Trophoblast cell (in vitro differentiated cells and primary cell): ENCODE measurements at regions not wholly inside any gene's neighbourhood (a gene's known extent, or its start where the extent isn't known, plus 50 kb on each side); places are given as distances from the start of the nearest gene placed in this dataset.
A peak's percentile ranks its signal among the peaks of the same experiment; 100 is the strongest.

Experiments
- DNase-seq, 2 donors: peaks; one replicate each; pipeline ENCODE4 v3.0.0-alpha.2; 2016
- H2AFZ ChIP-seq: 2 replicates; pipeline ENCODE4 v1.6.1; 2013; ENCODE audit warnings: low read length, moderate library complexity, mild to moderate bottlenecking; ENCODE audit not compliant: insufficient read depth, poor library complexity
- H2AK5ac ChIP-seq: 2 replicates; pipeline ENCODE4 v1.6.1; 2013; ENCODE audit warnings: mild to moderate bottlenecking, low read length
- H2BK120ac ChIP-seq: 2 replicates; pipeline ENCODE4 v1.6.1; 2013; ENCODE audit warnings: low read length, mild to moderate bottlenecking, moderate library complexity; ENCODE audit not compliant: insufficient read depth, poor library complexity
- H2BK12ac ChIP-seq: 2 replicates; pipeline ENCODE4 v1.6.1; 2013; ENCODE audit warnings: mild to moderate bottlenecking, low read length, moderate library complexity
- H2BK5ac ChIP-seq: 2 replicates; pipeline ENCODE4 v1.6.1; 2013; ENCODE audit warnings: low read length, low read depth, moderate library complexity, mild to moderate bottlenecking; ENCODE audit not compliant: poor library complexity
- H3K14ac ChIP-seq: 2 replicates; pipeline ENCODE4 v1.6.1; 2013; ENCODE audit warnings: mild to moderate bottlenecking, low read length
- H3K18ac ChIP-seq: 2 replicates; pipeline ENCODE4 v1.6.1; 2013; ENCODE audit warnings: mild to moderate bottlenecking, low read length
- H3K23ac ChIP-seq: 2 replicates; pipeline ENCODE4 v1.6.1; 2013; ENCODE audit warnings: low read length
- H3K27ac ChIP-seq: 2 replicates; pipeline ENCODE4 v1.5.1; 2013; ENCODE audit warnings: low read depth, mild to moderate bottlenecking, inconsistent platforms, low read length, moderate library complexity
- H3K27me3 ChIP-seq: 2 replicates; pipeline ENCODE4 v1.6.1; 2013; ENCODE audit warnings: inconsistent platforms, mild to moderate bottlenecking, low read length, moderate library complexity; ENCODE audit not compliant: insufficient read depth
- H3K36me3 ChIP-seq, 2 experiments: 1 replicate in 1 of 2; 2 replicates in 1 of 2; pipeline ENCODE4 v1.6.1; 2013; ENCODE audit warnings: low read length in 2 of 2, mild to moderate bottlenecking in 2 of 2, moderate library complexity in 1 of 2; ENCODE audit not compliant: insufficient read depth in 2 of 2, control insufficient read depth in 1 of 2
- H3K4ac ChIP-seq: 2 replicates; pipeline ENCODE4 v1.6.1; 2013; ENCODE audit warnings: low read depth, mild to moderate bottlenecking, low read length, moderate library complexity
- H3K4me1 ChIP-seq, 2 experiments: 1 replicate in 1 of 2; 2 replicates in 1 of 2; pipeline ENCODE4 v1.6.1; 2013; ENCODE audit warnings: low read length in 2 of 2, mild to moderate bottlenecking in 2 of 2, moderate library complexity in 1 of 2; ENCODE audit not compliant: insufficient read depth in 2 of 2, control insufficient read depth in 1 of 2
- H3K4me2 ChIP-seq: 2 replicates; pipeline ENCODE4 v1.6.1; 2013; ENCODE audit warnings: inconsistent platforms, mild to moderate bottlenecking, low read length, moderate library complexity
- H3K4me3 ChIP-seq: 2 replicates; pipeline ENCODE4 v1.5.1; 2013; ENCODE audit warnings: mild to moderate bottlenecking, low read depth, low read length, inconsistent platforms
- H3K79me1 ChIP-seq: one replicate; pipeline ENCODE4 v1.6.1; 2013; ENCODE audit warnings: low read length
- H3K79me2 ChIP-seq: 2 replicates; pipeline ENCODE4 v1.6.1; 2013; ENCODE audit warnings: low read length, mild to moderate bottlenecking; ENCODE audit not compliant: control insufficient read depth, insufficient read depth, poor library complexity
- H3K9ac ChIP-seq: 2 replicates; pipeline ENCODE4 v1.6.1; 2013; ENCODE audit warnings: mild to moderate bottlenecking, low read length
- H3K9me3 ChIP-seq: 2 replicates; pipeline ENCODE4 v1.6.1; 2013; ENCODE audit warnings: low read depth, mild to moderate bottlenecking, control low read depth, inconsistent platforms, low read length; ENCODE audit not compliant: insufficient read depth
- H4K12ac ChIP-seq: 2 replicates; pipeline ENCODE4 v1.6.1; 2013; ENCODE audit warnings: low read depth, mild to moderate bottlenecking, low read length, moderate library complexity
- H4K8ac ChIP-seq: 2 replicates; pipeline ENCODE4 v1.6.1; 2013; ENCODE audit warnings: low read depth, mild to moderate bottlenecking, low read length, moderate library complexity
- H4K91ac ChIP-seq: one replicate; pipeline ENCODE4 v1.6.1; 2013; ENCODE audit warnings: low read depth, mild to moderate bottlenecking, low read length, moderate library complexity
- WGBS: extraction: QIAGEN DNeasy Blood & Tissue Kit; methylation state at CpG from one replicate; pipeline ENCODE4 v1.1.7; 2013; ENCODE audit warnings: missing lambda C conversion rate; ENCODE audit not compliant: insufficient read length, insufficient coverage; ENCODE audit errors: extremely low coverage; 5-methylcytosine and 5-hydroxymethylcytosine counted together

DNA sequence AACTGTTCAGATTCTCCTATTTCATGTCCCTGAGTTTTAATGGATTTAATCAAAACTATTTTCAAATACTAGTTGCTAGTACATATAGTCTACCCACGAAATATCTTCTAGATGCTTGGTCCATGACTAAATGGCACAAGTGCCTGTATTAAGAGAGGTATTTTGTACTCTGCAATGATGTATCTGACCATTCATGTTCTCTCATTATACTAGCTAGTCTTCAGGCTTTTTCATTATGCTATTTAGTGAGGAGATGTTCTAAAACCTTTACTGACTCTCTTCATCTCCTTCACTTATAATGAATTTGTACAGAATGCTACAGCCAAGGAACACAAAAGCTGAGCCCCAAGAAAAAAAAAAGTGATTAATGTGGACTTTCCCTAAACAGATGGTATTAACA is 222.5 kb downstream of the AHR start:
- H3K4ac ChIP-seq, result no peak overlapping the region
- no peak for DNase-seq
- H3K9me3 ChIP-seq, result no peaks in the 10 kb centered on the region
- H3K4me3 ChIP-seq, result no peak overlapping the region
- H2BK5ac ChIP-seq, result no peak overlapping the region
- H3K27me3 ChIP-seq, result no peaks in the 10 kb centered on the region
- H4K8ac ChIP-seq, result no peak overlapping the region
- no peak overlapping the region for H4K91ac ChIP-seq
- no peak overlapping the region for H2AFZ ChIP-seq
- no peak overlapping the region for H2BK120ac ChIP-seq
- H3K27ac ChIP-seq, result no peak overlapping the region
- no peaks in the 10 kb centered on the region for H3K79me2 ChIP-seq
- H3K4me1 ChIP-seq, result no peaks in the 10 kb centered on the region
- H3K23ac ChIP-seq, result no peak overlapping the region
- no peak overlapping the region for H3K18ac ChIP-seq
- no peaks in the 10 kb centered on the region for H3K79me1 ChIP-seq
- no peak overlapping the region for H4K12ac ChIP-seq
- H3K36me3 ChIP-seq, result no peaks in the 10 kb centered on the region
- H3K9ac ChIP-seq, result no peak overlapping the region
- H2BK12ac ChIP-seq, result no peak overlapping the region
- H3K14ac ChIP-seq, result no peak overlapping the region
- WGBS, result no CpG with 5 or more reads among the region's 1 CpG
- H2AK5ac ChIP-seq, result no peak overlapping the region
- H3K4me2 ChIP-seq, result no peak overlapping the region

DNA sequence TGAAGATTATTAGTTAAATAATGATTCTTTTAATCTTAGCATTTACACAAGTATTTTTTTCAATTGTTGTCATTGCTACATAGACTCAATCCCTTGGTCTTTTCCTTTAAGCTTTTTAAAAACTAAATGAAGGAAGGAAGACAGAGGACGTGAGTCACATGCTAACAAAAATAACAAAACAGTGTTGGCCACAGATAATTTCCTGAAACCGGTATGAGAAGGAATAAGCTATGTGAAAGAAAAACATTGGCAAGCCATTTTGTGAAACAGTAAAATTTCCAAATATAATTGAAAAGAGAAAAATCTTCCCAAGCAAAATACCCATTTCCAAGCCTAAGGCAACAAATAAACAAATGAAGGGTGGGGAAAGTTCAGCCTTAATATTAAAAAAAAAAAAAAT is 223.0 kb downstream of the AHR start:
- Histone ChIP-seq H3K9ac (no peak overlapping the region), H3K27ac (no peak overlapping the region), H3K79me1 (no peaks in the 10 kb centered on the region), H2BK120ac (no peak overlapping the region), H3K79me2 (no peaks in the 10 kb centered on the region), H4K91ac (no peak overlapping the region), H2BK12ac (no peak overlapping the region), H3K4ac (no peak overlapping the region), H2AK5ac (no peak overlapping the region), H3K27me3 (no peaks in the 10 kb centered on the region), H3K4me1 (no peaks in the 10 kb centered on the region), H3K14ac (no peak overlapping the region), H3K4me3 (no peak overlapping the region), H2AFZ (no peak overlapping the region), H2BK5ac (no peak overlapping the region), H3K18ac (no peak overlapping the region), H3K9me3 (no peaks in the 10 kb centered on the region), H3K36me3 (no peaks in the 10 kb centered on the region), H4K12ac (no peak overlapping the region), H3K4me2 (no peak overlapping the region), H3K23ac (no peak overlapping the region), H4K8ac (no peak overlapping the region)
- no CpG with 5 or more reads among the region's 2 CpGs for WGBS
- DNase-seq, result no peak

DNA sequence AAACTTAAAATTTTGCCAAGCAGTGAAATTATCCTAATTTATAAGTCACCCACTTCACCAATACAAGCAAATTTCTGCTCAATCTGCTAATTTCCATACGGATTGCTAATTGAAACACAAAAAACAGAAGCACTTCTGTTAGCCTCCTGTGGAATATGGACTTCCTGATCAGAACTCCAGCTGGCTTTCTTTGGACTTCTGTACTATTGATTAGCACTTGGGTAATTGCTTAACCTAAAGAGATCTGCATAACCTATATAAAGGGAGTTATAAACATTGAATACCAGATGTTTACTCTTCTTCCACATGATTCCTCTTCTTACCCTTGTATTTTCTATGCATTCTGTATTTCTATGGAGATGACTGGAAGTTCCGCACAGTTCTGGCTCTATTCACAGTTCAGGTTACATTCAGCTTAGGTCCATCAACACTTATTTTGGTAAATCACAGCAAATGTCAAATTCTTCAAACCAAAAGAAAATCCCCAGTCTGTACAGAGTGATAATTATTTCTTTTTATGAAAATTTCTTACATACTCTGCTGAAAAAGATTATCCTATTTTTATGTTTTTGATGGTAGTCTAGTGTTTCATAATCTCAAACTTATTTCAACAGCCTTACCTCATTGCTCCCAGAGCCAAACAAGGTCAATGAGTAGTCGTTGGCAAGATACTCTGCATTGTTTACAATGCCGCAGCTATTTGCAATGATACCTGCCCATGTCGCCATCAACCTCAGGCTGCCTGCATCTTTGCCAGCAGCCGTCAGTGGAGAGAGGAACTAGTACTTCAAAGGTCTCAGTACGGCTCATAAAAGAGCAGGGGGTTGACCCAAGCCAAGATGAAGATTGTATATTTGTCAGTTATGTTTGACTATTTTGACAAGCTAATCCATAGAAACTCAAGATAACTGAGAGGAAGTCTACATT is 225.6 kb downstream of the AHR start:
- H2BK120ac ChIP-seq, result no peak overlapping the region
- H3K27me3 ChIP-seq, result no peaks in the 10 kb centered on the region
- no peaks in the 10 kb centered on the region for H3K79me1 ChIP-seq
- no peak overlapping the region for H3K4me3 ChIP-seq
- H3K23ac ChIP-seq, result no peak overlapping the region
- H2BK12ac ChIP-seq, result no peak overlapping the region
- H4K91ac ChIP-seq, result no peak overlapping the region
- H2BK5ac ChIP-seq, result no peak overlapping the region
- H4K8ac ChIP-seq, result no peak overlapping the region
- no peak overlapping the region for H2AK5ac ChIP-seq
- no peak overlapping the region for H2AFZ ChIP-seq
- H3K14ac ChIP-seq, result no peak overlapping the region
- no peak overlapping the region for H3K4me2 ChIP-seq
- H3K18ac ChIP-seq, result no peak overlapping the region
- H3K36me3 ChIP-seq, result no peaks in the 10 kb centered on the region
- H3K4me1 ChIP-seq, result no peaks in the 10 kb centered on the region
- peak; percentile 74 to 86 for DNase-seq
- H4K12ac ChIP-seq, result no peak overlapping the region
- WGBS, result no CpG with 5 or more reads among the region's 7 CpGs
- H3K79me2 ChIP-seq, result no peaks in the 10 kb centered on the region
- H3K9me3 ChIP-seq, result no peaks in the 10 kb centered on the region
- H3K9ac ChIP-seq, result no peak overlapping the region
- no peak overlapping the region for H3K4ac ChIP-seq
- no peak overlapping the region for H3K27ac ChIP-seq

DNA sequence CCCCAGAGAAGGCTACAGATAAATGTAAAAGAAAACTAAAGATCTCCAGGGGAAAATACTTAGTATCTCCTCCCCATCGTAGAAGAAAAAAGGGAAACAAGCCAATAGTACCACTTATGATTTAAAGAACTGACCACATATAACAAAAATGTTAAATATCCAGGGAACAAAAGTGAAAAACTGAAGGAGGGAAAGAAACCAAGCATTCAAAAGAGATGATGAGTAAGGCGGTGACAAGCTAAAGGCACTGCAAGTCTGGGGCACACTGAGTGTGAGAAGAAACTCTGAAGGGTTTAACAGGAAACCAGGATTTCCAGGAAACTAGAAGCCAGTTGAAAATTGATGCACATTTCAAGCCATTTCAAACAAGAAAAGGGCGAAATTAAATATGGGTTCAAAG is 226.3 kb downstream of the AHR start:
- no peak overlapping the region for H3K9ac ChIP-seq
- H4K12ac ChIP-seq, result no peak overlapping the region
- no peak overlapping the region for H2BK5ac ChIP-seq
- H3K27me3 ChIP-seq, result no peaks in the 10 kb centered on the region
- H3K18ac ChIP-seq, result no peak overlapping the region
- H3K9me3 ChIP-seq, result no peaks in the 10 kb centered on the region
- no peak overlapping the region for H3K4me2 ChIP-seq
- H3K4me3 ChIP-seq, result no peak overlapping the region
- no CpG with 5 or more reads among the region's 3 CpGs for WGBS
- no peak overlapping the region for H4K91ac ChIP-seq
- no peak overlapping the region for H4K8ac ChIP-seq
- no peaks in the 10 kb centered on the region for H3K79me2 ChIP-seq
- H3K36me3 ChIP-seq, result no peaks in the 10 kb centered on the region
- no peak overlapping the region for H3K27ac ChIP-seq
- H2AK5ac ChIP-seq, result no peak overlapping the region
- H2BK12ac ChIP-seq, result no peak overlapping the region
- no peak overlapping the region for H2BK120ac ChIP-seq
- no peak for DNase-seq
- H3K79me1 ChIP-seq, result no peaks in the 10 kb centered on the region
- H3K14ac ChIP-seq, result no peak overlapping the region
- H2AFZ ChIP-seq, result no peak overlapping the region
- no peaks in the 10 kb centered on the region for H3K4me1 ChIP-seq
- H3K4ac ChIP-seq, result no peak overlapping the region
- no peak overlapping the region for H3K23ac ChIP-seq
